ENCODE measurements at regions not wholly inside any gene's neighbourhood (a gene's known extent, or its start where the extent isn't known, plus 50 kb on each side); places are given as distances from the start of the nearest gene placed in this dataset.

DNA sequence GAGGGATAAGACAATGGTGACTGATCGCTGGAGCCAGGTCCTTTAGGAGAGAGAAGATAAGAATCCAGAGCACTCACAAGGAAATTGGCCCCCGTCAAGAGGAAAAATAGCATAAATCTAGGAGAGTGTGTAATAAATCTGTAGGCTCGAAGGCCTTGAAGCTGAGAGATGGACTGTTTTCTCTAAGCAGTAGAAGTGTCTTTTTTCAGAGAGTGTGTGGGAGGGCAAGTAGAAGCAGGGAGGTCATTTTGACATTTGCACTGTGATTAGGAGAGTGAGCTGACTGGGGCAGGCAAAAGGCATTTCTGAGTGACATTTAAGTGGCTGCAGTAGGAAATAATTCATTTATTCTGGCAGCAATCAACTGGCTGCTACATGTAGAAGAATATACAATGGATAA lies 78.0 kb upstream of the DDHD1 start:
- no peak overlapping the region for H2AFZ ChIP-seq (ENCODE audit: control insufficient read depth, low read length)
- dilution Hi-C loops (cut with MboI; ENCODE audit: extremely low pct_ligation_motif_present, low sequenced_read_pairs) = no loop called here
- no peaks in the 10 kb centered on the region for H4K20me1 ChIP-seq (ENCODE audit: control insufficient read depth, extremely low read depth, insufficient read depth, low read length)
- H3K4me1 ChIP-seq (ENCODE audit: control insufficient read depth, extremely low read depth, insufficient read depth, low read length) = no peaks in the 10 kb centered on the region
- H3K4me3 ChIP-seq (ENCODE audit: control insufficient read depth in 2 of 3, extremely low read depth in 1 of 3, insufficient read depth in 2 of 3, low read depth in 1 of 3, low read length in 3 of 3) = no peak overlapping the region
- H3K9me1 ChIP-seq (ENCODE audit: control insufficient read depth, extremely low read depth, insufficient read depth, low read length) = no peaks in the 10 kb centered on the region
- no peaks in the 10 kb centered on the region for H3K9me3 ChIP-seq (ENCODE audit: control insufficient read depth, low read depth, low read length)
- no peak overlapping the region for H3K9ac ChIP-seq (ENCODE audit: control insufficient read depth, extremely low read depth, insufficient read depth, low read length)
- no peak overlapping the region for H3K27ac ChIP-seq (ENCODE audit: control insufficient read depth, insufficient read depth, low read length)
- no peak for TF ChIP-seq EZH2 (IDR thresholded peaks at IDR 0.05; ENCODE audit: low read length)
- TF ChIP-seq, protein P1, sequence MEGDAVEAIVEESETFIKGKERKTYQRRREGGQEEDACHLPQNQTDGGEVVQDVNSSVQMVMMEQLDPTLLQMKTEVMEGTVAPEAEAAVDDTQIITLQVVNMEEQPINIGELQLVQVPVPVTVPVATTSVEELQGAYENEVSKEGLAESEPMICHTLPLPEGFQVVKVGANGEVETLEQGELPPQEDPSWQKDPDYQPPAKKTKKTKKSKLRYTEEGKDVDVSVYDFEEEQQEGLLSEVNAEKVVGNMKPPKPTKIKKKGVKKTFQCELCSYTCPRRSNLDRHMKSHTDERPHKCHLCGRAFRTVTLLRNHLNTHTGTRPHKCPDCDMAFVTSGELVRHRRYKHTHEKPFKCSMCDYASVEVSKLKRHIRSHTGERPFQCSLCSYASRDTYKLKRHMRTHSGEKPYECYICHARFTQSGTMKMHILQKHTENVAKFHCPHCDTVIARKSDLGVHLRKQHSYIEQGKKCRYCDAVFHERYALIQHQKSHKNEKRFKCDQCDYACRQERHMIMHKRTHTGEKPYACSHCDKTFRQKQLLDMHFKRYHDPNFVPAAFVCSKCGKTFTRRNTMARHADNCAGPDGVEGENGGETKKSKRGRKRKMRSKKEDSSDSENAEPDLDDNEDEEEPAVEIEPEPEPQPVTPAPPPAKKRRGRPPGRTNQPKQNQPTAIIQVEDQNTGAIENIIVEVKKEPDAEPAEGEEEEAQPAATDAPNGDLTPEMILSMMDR (optimal IDR thresholded peaks at IDR 0.05 in 1 of 3, IDR thresholded peaks at IDR 0.05 in 1 of 3, conservative IDR thresholded peaks at IDR 0.05 in 1 of 3; ENCODE audit: extremely low read depth in 1 of 3, insufficient read depth in 2 of 3, low read length in 3 of 3) = no peak
- no peaks in the 10 kb centered on the region for H3K27me3 ChIP-seq (ENCODE audit: control insufficient read depth, extremely low read depth, insufficient read depth, low read length)
- DNase-seq (ENCODE audit: low read depth, low spot score) (no peak), FAIRE-seq (no peak)
- H3K4me2 ChIP-seq (ENCODE audit: control insufficient read depth, extremely low read depth, insufficient read depth, low read depth, low read length) = no peak overlapping the region
- H3K36me3 ChIP-seq (ENCODE audit: control insufficient read depth in 2 of 2, extremely low read depth in 1 of 2, insufficient read depth in 2 of 2, low read length in 2 of 2) = no peaks in the 10 kb centered on the region
- no peaks in the 10 kb centered on the region for H3K79me2 ChIP-seq (ENCODE audit: control insufficient read depth, insufficient read depth, low read length)

DNA sequence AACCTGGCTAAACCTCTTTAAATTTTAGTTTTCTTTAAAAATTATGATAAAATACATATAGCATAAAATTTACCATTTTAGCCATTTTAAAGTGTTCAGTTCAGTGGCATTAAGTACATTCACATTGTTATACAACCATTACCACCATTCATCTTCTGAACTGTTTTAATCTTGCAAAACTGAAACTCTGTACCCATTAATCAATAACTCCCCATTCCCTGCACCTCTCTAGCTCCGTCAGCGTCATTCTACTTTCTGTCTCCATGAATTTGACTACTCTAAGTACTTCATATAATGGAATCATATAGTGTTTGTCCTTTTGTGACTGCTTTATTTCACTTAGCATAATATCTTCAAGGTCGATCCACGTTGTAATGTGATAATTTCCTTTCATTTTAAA lies 75.8 kb upstream of the DDHD1 start:
- H4K20me1 ChIP-seq (ENCODE audit: control insufficient read depth, extremely low read depth, insufficient read depth, low read length) = no peaks in the 10 kb centered on the region
- no peak overlapping the region for H3K9ac ChIP-seq (ENCODE audit: control insufficient read depth, extremely low read depth, insufficient read depth, low read length)
- H3K4me2 ChIP-seq (ENCODE audit: control insufficient read depth, extremely low read depth, insufficient read depth, low read depth, low read length) = no peak overlapping the region
- H3K27ac ChIP-seq (ENCODE audit: control insufficient read depth, insufficient read depth, low read length) = no peak overlapping the region
- no peak for FAIRE-seq
- TF ChIP-seq, protein P1 (optimal IDR thresholded peaks at IDR 0.05 in 1 of 3, IDR thresholded peaks at IDR 0.05 in 1 of 3, conservative IDR thresholded peaks at IDR 0.05 in 1 of 3; ENCODE audit: extremely low read depth in 1 of 3, insufficient read depth in 2 of 3, low read length in 3 of 3) = no peak
- no peak for TF ChIP-seq EZH2 (IDR thresholded peaks at IDR 0.05; ENCODE audit: low read length)
- no peaks in the 10 kb centered on the region for H3K4me1 ChIP-seq (ENCODE audit: control insufficient read depth, extremely low read depth, insufficient read depth, low read length)
- no peaks in the 10 kb centered on the region for H3K9me3 ChIP-seq (ENCODE audit: control insufficient read depth, low read depth, low read length)
- no peak overlapping the region for H3K4me3 ChIP-seq (ENCODE audit: control insufficient read depth in 2 of 3, extremely low read depth in 1 of 3, insufficient read depth in 2 of 3, low read depth in 1 of 3, low read length in 3 of 3)
- no peaks in the 10 kb centered on the region for H3K79me2 ChIP-seq (ENCODE audit: control insufficient read depth, insufficient read depth, low read length)
- DNase-seq (ENCODE audit: low read depth, low spot score) = no peak
- dilution Hi-C loops (cut with MboI; ENCODE audit: extremely low pct_ligation_motif_present, low sequenced_read_pairs) = no loop called here
- no peak overlapping the region for H2AFZ ChIP-seq (ENCODE audit: control insufficient read depth, low read length)
- no peaks in the 10 kb centered on the region for H3K36me3 ChIP-seq (ENCODE audit: control insufficient read depth in 2 of 2, extremely low read depth in 1 of 2, insufficient read depth in 2 of 2, low read length in 2 of 2)
- H3K27me3 ChIP-seq (ENCODE audit: control insufficient read depth, extremely low read depth, insufficient read depth, low read length) = no peaks in the 10 kb centered on the region
- no peaks in the 10 kb centered on the region for H3K9me1 ChIP-seq (ENCODE audit: control insufficient read depth, extremely low read depth, insufficient read depth, low read length)

Measured in keratinocyte (primary cell).